Astrocyte of the cerebellum (primary cell): ENCODE measurements at regions not wholly inside any gene's neighbourhood (a gene's known extent, or its start where the extent isn't known, plus 50 kb on each side); places are given as distances from the start of the nearest gene placed in this dataset.

Experiments
- DNase-seq: peaks from one replicate; pipeline ENCODE4 v3.0.0-alpha.2; 2011; ENCODE audit warnings: low read depth
- H3K4me3 ChIP-seq: 2 replicates; pipeline ENCODE4 v1.5.1; 2011; ENCODE audit warnings: mild to moderate bottlenecking, low read depth, low read length, moderate library complexity
- CTCF ChIP-seq: IDR thresholded peaks from 2 replicates; pipeline ENCODE4 v1.5.1; 2012; ENCODE audit warnings: low read length, low read depth, moderate library complexity, mild to moderate bottlenecking; ENCODE audit errors: missing control alignments
- in situ Hi-C: cut with HindIII; loops from 2 replicates; pipeline ENCODE4 v1.10.0; 2017; ENCODE audit warnings: low sequenced_read_pairs

GRCh38 chr1:184254849-184255248 lies 132.0 kb upstream of the C1orf21 start:
- DNase-seq = no peak
- in situ Hi-C loops = no loop called here
- no peak for TF ChIP-seq CTCF
- H3K4me3 ChIP-seq = no peak overlapping the region

- no peak for DNase-seq
- no peak overlapping the region for H3K4me3 ChIP-seq
- no peak for TF ChIP-seq CTCF
- in situ Hi-C loops = no loop called here
These were observed 131.3 kb upstream of the C1orf21 start for GRCh38 chr1:184255560-184255959.

- in situ Hi-C loops = no loop called here
- DNase-seq = no peak
- no peak overlapping the region for H3K4me3 ChIP-seq
- TF ChIP-seq CTCF = no peak
These were observed 129.0 kb upstream of the C1orf21 start for GRCh38 chr1:184257873-184258272.

GRCh38 chr1:184258525-184258924 lies 128.3 kb upstream of the C1orf21 start:
- TF ChIP-seq CTCF = no peak
- DNase-seq = no peak

GRCh38 chr1:184260382-184260781 lies 126.4 kb upstream of the C1orf21 start:
- no peak for DNase-seq
- in situ Hi-C loops = no loop called here
- H3K4me3 ChIP-seq = no peak overlapping the region
- no peak for TF ChIP-seq CTCF

More at GRCh38 chr1:184258525-184258924, 128.3 kb upstream of the C1orf21 start:
- in situ Hi-C loops = no loop called here
- no peak overlapping the region for H3K4me3 ChIP-seq

GRCh38 chr1:184262109-184262508 lies 124.7 kb upstream of the C1orf21 start:
- no peak for DNase-seq
- no peak for TF ChIP-seq CTCF
- in situ Hi-C loops = no loop called here
- no peak overlapping the region for H3K4me3 ChIP-seq

GRCh38 chr1:184267747-184268146 lies 119.1 kb upstream of the C1orf21 start:
- TF ChIP-seq CTCF = no peak
- no peak overlapping the region for H3K4me3 ChIP-seq
- in situ Hi-C loops = no loop called here
- DNase-seq = no peak
